GM19240 (cell line): ENCODE measurements at regions not wholly inside any gene's neighbourhood (a gene's known extent, or its start where the extent isn't known, plus 50 kb on each side); places are given as distances from the start of the nearest gene placed in this dataset.
"Not testable (repeated sequence)": the region's sequence is repeated elsewhere in the genome, so short reads cannot be mapped to it uniquely, and the experiment has no call there.

Experiments used
- DNase-seq: peaks from one replicate; pipeline ENCODE4 v3.0.0; 2011; ENCODE audit warnings: low spot score; ENCODE audit not compliant: insufficient read length

DNA sequence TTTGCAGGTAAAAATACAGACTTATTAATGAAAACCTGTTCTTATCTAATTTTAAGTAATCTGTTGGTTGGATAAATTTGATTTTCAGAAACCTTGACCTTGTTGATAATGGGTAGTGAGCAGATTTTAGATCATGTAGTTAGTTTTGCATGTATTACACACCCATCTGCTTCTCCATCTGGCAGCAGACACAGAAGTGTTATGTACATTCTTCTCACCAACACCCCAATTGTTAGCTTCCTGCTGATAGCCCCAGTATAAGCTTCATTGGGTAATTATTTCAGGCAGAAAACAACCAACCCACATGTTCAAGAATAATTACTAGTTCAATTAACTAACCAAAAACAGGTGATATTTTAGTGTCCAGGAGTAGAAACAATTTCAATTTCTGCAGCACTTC is 1740.5 kb upstream of the AGA start:
- DNase-seq = no peak

- no peak for DNase-seq
Measured at GRCh38 chr4:179195887-179196286, 1753.7 kb upstream of the AGA start.

DNA sequence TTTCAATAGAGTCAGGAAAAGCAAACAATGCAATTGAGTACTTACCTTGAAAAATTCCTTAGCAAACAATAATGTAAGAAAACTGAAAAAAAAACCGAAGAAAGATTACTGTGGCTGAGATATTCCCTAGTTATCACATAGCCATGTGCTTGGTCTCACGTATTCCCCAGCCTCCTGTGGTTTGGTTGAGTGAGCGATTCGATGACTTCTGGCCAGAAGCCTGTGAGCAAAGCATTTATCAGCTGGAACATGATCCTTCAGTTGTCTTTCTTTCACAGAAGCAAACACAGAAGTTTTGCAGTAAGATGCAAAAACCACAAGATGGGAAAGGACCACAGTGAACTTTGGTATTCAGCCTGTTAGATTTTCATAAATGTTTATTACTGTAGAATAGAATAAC is 1754.3 kb upstream of the AGA start:
- no peak for DNase-seq

DNA sequence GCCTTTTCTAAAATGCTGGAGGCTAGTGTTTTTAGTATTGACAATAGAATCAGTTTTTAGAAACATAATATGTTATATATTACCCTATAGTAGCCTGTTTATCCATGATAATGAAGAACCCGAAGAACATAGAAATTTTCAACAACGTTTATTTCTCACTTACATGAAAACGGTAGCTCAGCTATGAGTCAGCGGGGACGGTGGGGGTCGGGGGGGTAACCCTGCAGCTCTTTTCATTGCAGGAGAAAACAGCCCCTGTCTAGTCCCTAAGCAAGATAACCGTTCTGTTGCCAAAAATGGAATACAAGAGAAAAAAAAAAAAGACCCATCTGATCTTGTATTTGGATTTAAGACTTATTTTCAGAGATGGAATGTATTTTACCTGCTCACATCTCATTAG is 1758.4 kb upstream of the AGA start:
- DNase-seq = no peak

- no peak for DNase-seq
Measured at GRCh38 chr4:179225594-179225993, 1783.4 kb upstream of the AGA start.

DNA sequence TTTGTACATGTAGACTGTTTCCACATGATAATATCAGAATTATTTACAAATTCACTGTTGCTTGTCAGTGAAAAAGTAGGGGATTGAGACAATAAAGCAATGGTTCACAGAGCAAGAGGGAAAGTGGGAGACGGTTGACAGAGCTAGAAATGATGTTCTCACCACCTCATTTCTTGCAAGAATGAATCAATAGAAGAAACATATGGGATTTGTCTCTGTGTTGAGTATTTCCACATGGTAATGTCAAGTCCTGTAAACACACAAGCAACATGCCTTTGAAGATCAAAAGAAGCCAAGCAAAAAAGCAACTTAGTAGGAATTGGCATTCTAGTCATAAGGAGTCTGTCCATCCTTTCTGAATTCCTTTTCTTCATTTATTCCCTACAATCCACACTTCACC is 1806.6 kb upstream of the AGA start:
- no peak for DNase-seq

DNA sequence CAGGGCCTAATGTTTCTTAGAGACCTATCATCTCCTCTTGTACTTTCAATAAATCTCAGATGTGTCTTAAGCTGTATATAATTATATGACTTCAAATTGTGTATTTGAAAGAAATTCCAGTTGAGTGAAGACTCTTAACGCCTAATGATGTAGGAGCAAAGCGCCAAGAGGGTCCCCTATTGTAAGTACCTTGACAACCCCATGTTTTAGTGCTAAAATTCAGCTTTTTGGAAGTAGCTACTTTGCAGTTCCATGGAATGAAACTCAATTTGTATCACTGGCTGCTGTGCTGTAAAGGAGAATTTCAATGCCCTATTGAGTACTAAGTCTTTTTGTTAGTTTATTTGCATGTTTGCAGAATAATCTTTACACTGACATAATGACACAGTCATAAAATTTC is 1826.6 kb upstream of the AGA start:
- no peak for DNase-seq

- DNase-seq = no peak
Measured at GRCh38 chr4:179272282-179272681, 1830.0 kb upstream of the AGA start.

GRCh38 chr4:179278647-179279046 is 1836.4 kb upstream of the AGA start:
- DNase-seq = no peak

DNA sequence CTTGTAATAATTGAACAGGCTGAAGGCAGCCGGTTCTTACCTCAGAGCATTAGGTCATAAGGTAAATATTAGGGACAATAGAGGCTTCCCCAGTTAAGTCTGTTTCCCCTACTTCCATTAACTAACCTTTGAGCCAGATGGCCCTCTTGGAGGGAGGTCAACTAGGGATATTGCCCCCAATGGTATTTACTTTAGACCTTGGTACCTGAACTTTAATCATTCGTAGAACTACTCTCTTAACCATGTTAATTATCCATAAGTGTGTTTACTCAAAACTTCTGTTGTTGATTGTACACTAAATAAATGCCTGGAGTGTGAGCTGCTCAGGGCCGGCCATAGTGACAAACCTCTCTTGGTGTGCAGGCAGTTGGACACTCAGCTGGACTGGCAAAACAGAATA is 1843.5 kb upstream of the AGA start:
- DNase-seq = no peak

DNA sequence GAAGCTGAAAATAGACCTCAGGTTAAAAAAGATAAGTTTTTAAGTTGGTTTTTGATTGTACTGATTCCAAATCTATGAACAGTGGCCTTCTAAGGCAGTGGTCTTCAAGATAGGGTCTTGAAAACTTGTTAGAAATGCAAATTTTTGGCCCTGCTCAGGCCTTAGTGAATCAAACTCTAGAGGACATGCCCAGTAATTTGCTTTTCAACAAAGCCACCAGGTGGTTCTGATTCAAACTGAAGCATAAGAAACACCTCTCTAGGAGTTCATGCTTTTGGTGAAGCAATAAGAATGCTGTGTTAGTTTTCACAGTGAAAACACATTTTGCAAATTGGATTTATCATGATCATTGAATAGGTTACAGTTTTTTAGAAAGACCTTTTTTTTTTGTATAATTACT is 1849.4 kb upstream of the AGA start:
- DNase-seq = no peak

DNA sequence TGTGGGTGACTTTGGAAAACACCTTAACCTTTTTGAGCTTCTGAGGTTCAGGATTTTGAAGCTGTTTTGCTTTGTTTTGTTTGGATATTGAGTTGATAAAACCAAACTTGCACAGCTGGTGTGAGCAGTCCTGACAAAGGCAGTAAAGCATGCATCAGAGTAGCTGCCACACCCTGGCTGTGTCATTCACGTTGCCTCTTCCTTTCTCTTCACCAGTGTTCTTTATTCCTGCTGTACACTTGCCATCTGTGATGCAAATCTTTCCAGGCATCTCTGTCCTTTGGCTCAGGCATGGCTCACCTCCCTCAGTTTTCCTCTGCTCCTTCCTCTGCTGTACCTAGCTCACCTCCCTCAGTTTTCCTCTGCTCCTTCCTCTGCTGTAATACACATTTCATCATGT is 1850.2 kb upstream of the AGA start:
- no peak for DNase-seq

DNA sequence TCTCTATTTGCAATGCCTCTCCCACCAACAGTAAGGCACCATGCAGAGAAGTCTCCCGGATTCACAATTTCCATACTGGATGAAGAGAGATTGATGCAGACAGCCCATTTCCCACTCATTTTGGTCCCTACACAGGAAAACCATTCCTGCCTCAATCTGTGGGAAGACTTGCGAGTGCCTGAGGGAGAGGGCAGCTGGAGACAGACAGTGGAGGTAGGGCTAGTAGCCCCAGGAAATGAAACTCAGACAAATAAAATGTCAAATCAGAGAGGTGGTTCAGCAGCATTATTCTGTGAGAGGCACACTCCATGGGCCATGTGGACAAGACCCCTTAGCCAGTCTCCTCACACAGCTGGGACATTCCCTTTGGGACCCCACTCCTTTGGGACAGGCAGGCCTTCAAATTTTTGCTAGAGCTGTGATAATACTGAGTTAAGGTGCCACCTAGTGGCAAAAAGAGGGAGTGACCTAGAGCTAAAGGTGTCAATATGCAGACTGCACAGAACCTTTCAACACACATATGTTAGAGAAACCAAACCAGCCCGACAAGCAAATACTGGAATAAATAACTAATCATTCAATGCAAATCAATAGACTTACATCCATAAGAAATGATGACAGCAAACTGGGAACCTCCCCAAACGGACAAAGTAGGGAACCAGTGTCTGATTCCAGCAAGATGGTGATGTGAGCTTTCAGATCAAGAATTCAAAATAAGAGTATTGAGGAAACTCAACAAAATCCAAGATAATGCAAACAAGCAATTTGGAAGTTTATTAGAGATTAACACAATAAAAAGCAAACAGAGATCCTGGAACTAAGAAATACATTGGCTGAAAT is 1865.3 kb upstream of the AGA start:
- DNase-seq = no peak

DNA sequence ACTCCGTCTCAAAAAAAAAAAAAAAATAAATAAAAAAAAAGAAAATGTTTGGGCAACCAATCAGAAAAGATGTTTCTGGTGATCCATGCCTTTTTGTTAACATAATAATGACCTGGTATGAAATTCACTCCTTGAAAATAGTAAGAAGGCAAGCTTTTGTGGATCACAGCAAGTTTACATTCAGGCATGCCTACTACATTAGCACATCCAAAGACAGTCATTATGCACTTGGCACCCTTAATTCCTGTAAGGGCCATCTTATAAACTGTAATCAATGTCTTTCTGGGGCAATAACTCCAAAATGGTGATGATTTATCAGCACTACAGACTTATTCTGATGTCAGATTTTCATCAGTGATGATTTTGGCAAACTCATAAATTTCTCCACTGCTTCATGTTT is 1871.6 kb upstream of the AGA start:
- DNase-seq = no peak

DNA sequence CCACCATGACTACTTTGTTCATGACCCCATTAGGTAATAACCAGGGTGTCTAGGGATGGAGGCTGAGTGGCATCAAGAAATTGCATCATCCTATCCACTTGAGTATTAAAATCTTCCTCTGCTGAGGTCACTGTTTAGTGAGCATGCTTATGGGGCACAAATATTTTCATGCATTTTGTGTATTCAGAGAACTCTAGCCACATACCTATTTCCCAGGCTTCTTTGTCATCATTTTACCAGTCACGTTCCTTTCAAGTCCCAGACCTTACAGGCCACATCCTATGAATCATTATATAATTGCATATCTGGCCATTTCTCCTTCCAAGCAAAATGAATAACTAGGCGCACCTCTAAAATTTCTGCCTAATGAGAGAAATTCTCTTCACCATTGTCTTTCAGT is 1882.9 kb upstream of the AGA start:
- no peak for DNase-seq

GRCh38 chr4:179328627-179329026 is 1886.4 kb upstream of the AGA start:
- no peak for DNase-seq

DNA sequence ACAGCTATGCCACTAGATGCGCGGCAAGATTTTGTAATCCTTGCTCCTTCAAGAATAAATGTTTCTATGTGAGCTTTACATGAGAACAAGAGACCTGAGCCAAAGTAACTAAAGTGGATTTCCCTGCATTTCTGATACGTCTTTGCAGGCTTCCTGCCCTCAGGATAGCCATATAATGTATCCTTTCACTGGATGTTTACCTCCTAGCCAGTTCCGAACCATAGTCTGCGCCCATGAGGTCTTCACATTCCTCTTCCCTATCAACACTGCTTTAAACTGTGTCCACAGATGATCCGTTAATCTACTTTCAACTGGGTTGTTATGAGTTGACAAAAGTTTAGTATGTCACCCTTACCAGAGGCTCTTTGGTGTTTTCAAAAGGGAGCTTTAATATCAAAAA is 1889.1 kb upstream of the AGA start:
- DNase-seq = no peak

GRCh38 chr4:179344861-179345260 is 1902.6 kb upstream of the AGA start:
- DNase-seq = no peak

- DNase-seq = no peak
Measured at GRCh38 chr4:179352221-179352620, 1910.0 kb upstream of the AGA start.

GRCh38 chr4:179353786-179354185 is 1911.5 kb upstream of the AGA start:
- no peak for DNase-seq

- no peak for DNase-seq
Measured at GRCh38 chr4:179361978-179362486, 1919.8 kb upstream of the AGA start.

DNA sequence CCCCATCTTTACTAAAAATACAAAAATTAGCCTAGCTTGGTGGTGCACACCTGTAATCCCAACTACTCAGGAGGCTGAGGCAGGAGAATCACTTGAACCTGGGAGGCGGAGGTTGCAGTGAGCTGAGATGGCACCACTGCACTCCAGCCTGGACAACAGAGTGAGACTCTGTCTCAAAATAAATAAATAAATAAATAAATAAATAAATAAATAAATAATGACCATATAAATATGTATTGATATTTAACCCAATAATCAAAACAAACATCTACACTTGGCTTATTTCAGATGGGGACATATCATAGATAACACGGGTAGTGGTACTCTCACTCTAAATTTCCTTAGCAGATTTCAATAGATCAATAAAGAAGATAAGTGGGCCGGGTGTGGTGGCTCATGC is 1923.7 kb upstream of the AGA start:
- DNase-seq = not testable (repeated sequence)

DNA sequence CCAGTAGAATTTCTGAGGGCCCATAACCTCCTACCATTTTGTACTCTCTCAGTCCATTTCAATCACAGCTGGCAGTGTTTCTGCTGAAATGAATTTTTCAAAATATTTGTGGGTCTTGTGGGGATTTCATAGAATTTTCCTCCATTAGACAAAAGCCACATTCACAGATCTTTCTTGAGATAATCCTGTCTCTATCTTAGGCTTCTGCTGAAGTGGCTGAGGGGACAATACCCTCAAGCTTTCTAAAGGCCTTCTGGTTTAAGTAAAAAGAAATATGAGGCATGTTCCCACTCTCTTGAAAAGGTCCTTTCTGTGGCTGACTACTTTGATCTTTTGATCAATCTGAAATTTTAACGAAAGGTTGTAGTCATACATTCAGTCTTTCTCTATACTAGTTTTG is 1930.0 kb upstream of the AGA start:
- DNase-seq = no peak
